CD14-positive monocyte (primary cell): ENCODE measurements at regions not wholly inside any gene's neighbourhood (a gene's known extent, or its start where the extent isn't known, plus 50 kb on each side); places are given as distances from the start of the nearest gene placed in this dataset.

ENCODE experiments used
- DNase-seq, 3 donors: peaks; one replicate each; pipeline ENCODE4 v3.0.0-alpha.2; 2011 to 2022
- H2AFZ ChIP-seq: 2 replicates; pipeline ENCODE4 v1.6.0; 2012; ENCODE audit warnings: mild to moderate bottlenecking, low read depth, low read length, inconsistent platforms; ENCODE audit not compliant: insufficient read depth, poor library complexity, severe bottlenecking
- H3K27ac ChIP-seq, 2 donors: 1 replicate in 1 of 2; 2 replicates in 1 of 2; pipeline ENCODE4 v1.5.1; 2012 to 2013; ENCODE audit warnings: low read length in 2 of 2, control low read depth in 1 of 2, inconsistent platforms in 1 of 2, low read depth in 1 of 2, mild to moderate bottlenecking in 1 of 2
- H3K27me3 ChIP-seq, 2 donors: one replicate each; pipeline versions ENCODE4 v1.6.0 to v1.6.1; 2011 to 2013; ENCODE audit warnings: low read length in 2 of 2; ENCODE audit not compliant: control insufficient read depth in 2 of 2, insufficient read depth in 2 of 2
- H3K36me3 ChIP-seq, 2 donors: replicated peaks in 1 of 2; 1 replicate in 1 of 2; 2 replicates in 1 of 2; pipeline versions ENCODE4 v1.5.1 to v1.6.1; 2012 to 2013; ENCODE audit warnings: low read length in 2 of 2, control low read depth in 1 of 2, inconsistent platforms in 1 of 2, mild to moderate bottlenecking in 1 of 2; ENCODE audit not compliant: insufficient read depth in 2 of 2, control insufficient read depth in 1 of 2
- H3K4me1 ChIP-seq, 2 donors: 1 replicate in 1 of 2; 2 replicates in 1 of 2; pipeline versions ENCODE4 v1.5.1 to v1.6.1; 2012 to 2013; ENCODE audit warnings: low read length in 2 of 2, control low read depth in 1 of 2, inconsistent platforms in 1 of 2, mild to moderate bottlenecking in 1 of 2, moderate library complexity in 1 of 2; ENCODE audit not compliant: insufficient read depth in 2 of 2, control insufficient read depth in 1 of 2
- H3K4me2 ChIP-seq: replicated peaks from 2 replicates; pipeline ENCODE3; 2012; ENCODE audit warnings: low read length, moderate library complexity, mild to moderate bottlenecking; ENCODE audit not compliant: poor library complexity, severe bottlenecking; ENCODE audit errors: extremely low read depth
- H3K4me3 ChIP-seq, 3 experiments: fragments of 200-600 bp in 1 of 3; sonication (generic) in 1 of 3; replicated peaks in 1 of 3; 1 replicate in 2 of 3; 2 replicates in 1 of 3; pipeline ENCODE4 v1.5.1; 2011 to 2013; ENCODE audit warnings: low read length in 3 of 3, mild to moderate bottlenecking in 3 of 3, control low read depth in 2 of 3, low read depth in 2 of 3, inconsistent platforms in 1 of 3, moderate library complexity in 1 of 3
- H3K79me2 ChIP-seq: 2 replicates; pipeline ENCODE4 v1.6.0; 2012; ENCODE audit warnings: mild to moderate bottlenecking, control low read depth, inconsistent platforms, low read length, moderate library complexity; ENCODE audit not compliant: insufficient read depth
- H3K9ac ChIP-seq: 2 replicates; pipeline ENCODE4 v1.6.0; 2017; ENCODE audit warnings: low read length, mild to moderate bottlenecking; ENCODE audit not compliant: insufficient read depth, poor library complexity, severe bottlenecking
- H3K9me3 ChIP-seq, 2 donors: replicated peaks in 1 of 2; 1 replicate in 1 of 2; 2 replicates in 1 of 2; pipeline versions ENCODE4 v1.5.1 to v1.6.1; 2012 to 2013; ENCODE audit warnings: low read length in 2 of 2, control low read depth in 1 of 2; ENCODE audit not compliant: control insufficient read depth in 1 of 2, insufficient read depth in 1 of 2
- H4K20me1 ChIP-seq: 2 replicates; pipeline ENCODE4 v1.6.0; 2012; ENCODE audit warnings: mild to moderate bottlenecking, low read length, control low read depth, moderate library complexity; ENCODE audit not compliant: insufficient read depth
- H3K27ac Mint-ChIP-seq, 7 donors: one replicate each; pipeline ENCODE4 v1.8.0; 2020; ENCODE audit warnings: mild to moderate bottlenecking in 7 of 7, mixed read lengths in 7 of 7, moderate library complexity in 6 of 7, inconsistent platforms in 2 of 7
- H3K27me3 Mint-ChIP-seq, 3 donors: one replicate each; pipeline ENCODE4 v1.8.0; 2021 to 2022; ENCODE audit warnings: low read depth in 3 of 3, mild to moderate bottlenecking in 3 of 3, mixed read lengths in 3 of 3, moderate library complexity in 3 of 3, inconsistent platforms in 1 of 3
- H3K36me3 Mint-ChIP-seq, 2 donors: one replicate each; pipeline ENCODE4 v1.8.0; 2020; ENCODE audit warnings: mixed read lengths in 2 of 2, inconsistent platforms in 1 of 2, mild to moderate bottlenecking in 1 of 2
- H3K4me1 Mint-ChIP-seq: one replicate; pipeline ENCODE4 v1.8.0; 2020; ENCODE audit warnings: mild to moderate bottlenecking, mixed read lengths
- H3K4me3 Mint-ChIP-seq, 2 donors: one replicate each; pipeline ENCODE4 v1.8.0; 2020; ENCODE audit warnings: mild to moderate bottlenecking in 2 of 2, mixed read lengths in 2 of 2, moderate library complexity in 1 of 2
- H3K9me3 Mint-ChIP-seq, 7 donors: one replicate each; pipeline ENCODE4 v1.8.0; 2020 to 2022; ENCODE audit warnings: mixed read lengths in 7 of 7, mild to moderate bottlenecking in 6 of 7, moderate library complexity in 6 of 7, inconsistent platforms in 2 of 7
- WGBS: methylation state at CpG from one replicate; pipeline ENCODE4 v1.1.5; 2013; ENCODE audit warnings: missing lambda C conversion rate; ENCODE audit not compliant: insufficient coverage; 5-methylcytosine and 5-hydroxymethylcytosine counted together
- intact Hi-C, 2 donors: fragments of 100-400 bp; cut with micrococcal nuclease; formaldehyde crosslinking; loops; one replicate each; pipeline versions ENCODE4 v1.15.0 to v1.15.1; 2023
- TF ChIP-seq, protein P1 (sequence below): fragments of 200-600 bp; IDR thresholded peaks from one replicate; pipeline ENCODE4 v1.8.0; 2022; ENCODE audit warnings: antibody characterized with exemption, mild to moderate bottlenecking

DNA sequence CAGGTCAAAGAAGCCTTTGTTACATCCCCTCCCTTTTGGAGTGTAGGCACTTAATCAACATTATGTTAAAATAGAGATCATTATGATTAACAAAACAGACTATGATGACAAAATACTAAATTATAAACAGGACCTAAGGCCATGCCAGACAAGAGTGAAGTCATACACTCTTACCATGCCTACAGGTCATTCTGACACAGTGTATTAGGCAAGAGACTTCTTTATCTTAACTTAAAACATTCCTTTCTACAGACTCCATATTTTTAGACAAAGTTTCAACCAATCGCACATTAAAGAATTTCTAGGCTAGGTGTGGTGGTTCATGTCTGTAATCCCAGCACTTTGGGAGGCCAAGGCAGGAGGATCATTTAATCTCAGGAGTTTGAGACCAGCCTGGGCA, 128.6 kb upstream of the SLC34A2 start:
- Histone ChIP-seq H3K9me3 (peaks cover 0 to under 1% of the 10 kb centered on the region in 2 donors), H3K27ac (no peak overlapping the region), H4K20me1 (no peaks in the 10 kb centered on the region), H3K27me3 (no peaks in the 10 kb centered on the region), H3K36me3 (no peaks in the 10 kb centered on the region), H3K9ac (no peak overlapping the region), H2AFZ (no peak overlapping the region), H3K79me2 (no peaks in the 10 kb centered on the region), H3K4me2 (no peak overlapping the region), H3K4me1 (no peaks in the 10 kb centered on the region), H3K4me3 (no peak overlapping the region)
- Mint-ChIP-seq H3K4me3 (no peak overlapping the region), H3K27me3 (peaks cover 0 to 7% (median 3%) of the 10 kb centered on the region in 3 donors), H3K27ac (no peak overlapping the region), H3K9me3 (peaks cover 0 to 5% (median 2%) of the 10 kb centered on the region in 7 donors), H3K36me3 (no peaks in the 10 kb centered on the region), H3K4me1 (peaks cover 2% of the 10 kb centered on the region)
- no peak for DNase-seq
- TF ChIP-seq, protein P1, sequence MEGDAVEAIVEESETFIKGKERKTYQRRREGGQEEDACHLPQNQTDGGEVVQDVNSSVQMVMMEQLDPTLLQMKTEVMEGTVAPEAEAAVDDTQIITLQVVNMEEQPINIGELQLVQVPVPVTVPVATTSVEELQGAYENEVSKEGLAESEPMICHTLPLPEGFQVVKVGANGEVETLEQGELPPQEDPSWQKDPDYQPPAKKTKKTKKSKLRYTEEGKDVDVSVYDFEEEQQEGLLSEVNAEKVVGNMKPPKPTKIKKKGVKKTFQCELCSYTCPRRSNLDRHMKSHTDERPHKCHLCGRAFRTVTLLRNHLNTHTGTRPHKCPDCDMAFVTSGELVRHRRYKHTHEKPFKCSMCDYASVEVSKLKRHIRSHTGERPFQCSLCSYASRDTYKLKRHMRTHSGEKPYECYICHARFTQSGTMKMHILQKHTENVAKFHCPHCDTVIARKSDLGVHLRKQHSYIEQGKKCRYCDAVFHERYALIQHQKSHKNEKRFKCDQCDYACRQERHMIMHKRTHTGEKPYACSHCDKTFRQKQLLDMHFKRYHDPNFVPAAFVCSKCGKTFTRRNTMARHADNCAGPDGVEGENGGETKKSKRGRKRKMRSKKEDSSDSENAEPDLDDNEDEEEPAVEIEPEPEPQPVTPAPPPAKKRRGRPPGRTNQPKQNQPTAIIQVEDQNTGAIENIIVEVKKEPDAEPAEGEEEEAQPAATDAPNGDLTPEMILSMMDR = no peak
- WGBS = no CpG with 5 or more reads among the region's 1 CpG
- intact Hi-C loops = no loop called here

DNA sequence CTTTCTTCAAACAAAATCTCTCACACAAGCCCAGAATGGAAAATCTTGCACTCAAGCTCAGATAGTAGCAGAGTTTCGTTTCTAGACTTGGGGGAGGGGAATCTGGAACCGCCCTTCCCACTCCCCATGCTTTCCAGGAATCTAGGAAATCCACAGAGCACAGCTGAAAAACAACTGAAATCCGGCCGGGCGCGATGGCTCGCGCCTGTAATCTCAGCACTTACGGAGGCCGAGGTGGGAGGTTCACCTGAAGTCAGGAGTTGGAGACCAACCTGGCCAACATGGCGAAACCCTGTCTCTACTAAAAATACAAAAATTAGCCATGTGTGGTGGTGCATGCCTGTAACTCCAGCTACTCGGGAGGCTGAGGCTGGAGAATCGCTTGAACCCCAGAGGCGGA, 127.3 kb upstream of the SLC34A2 start:
- intact Hi-C loops = no loop called here
- Mint-ChIP-seq H3K4me1 (peaks cover 2% of the 10 kb centered on the region), H3K36me3 (no peaks in the 10 kb centered on the region)

More for the DNA sequence above, 127.3 kb upstream of the SLC34A2 start:
- Histone ChIP-seq H3K4me2 (no peak overlapping the region), H3K27me3 (no peaks in the 10 kb centered on the region), H3K4me3 (no peak overlapping the region), H4K20me1 (no peaks in the 10 kb centered on the region), H2AFZ (no peak overlapping the region), H3K4me1 (no peaks in the 10 kb centered on the region), H3K79me2 (no peaks in the 10 kb centered on the region), H3K9me3 (peaks cover 0 to 2% of the 10 kb centered on the region in 2 donors), H3K27ac (no peak overlapping the region), H3K9ac (no peak overlapping the region), H3K36me3 (no peaks in the 10 kb centered on the region)
- Mint-ChIP-seq H3K9me3 (peaks cover 0 to 11% (median 2%) of the 10 kb centered on the region in 7 donors), H3K27ac (no peak overlapping the region), H3K4me3 (no peak overlapping the region), H3K27me3 (peaks cover 1 to 7% (median 4%) of the 10 kb centered on the region in 3 donors)
- 97% methylated on average over 6 of the region's 14 CpGs for WGBS
- TF ChIP-seq, protein P1 = no peak
- no peak for DNase-seq
